SU-DHL-6 (cell line): ENCODE measurements at regions not wholly inside any gene's neighbourhood (a gene's known extent, or its start where the extent isn't known, plus 50 kb on each side); places are given as distances from the start of the nearest gene placed in this dataset.

Experiments used
- H2AFZ ChIP-seq: fragments of 200-600 bp; sonication (generic); 2 replicates; pipeline ENCODE4 v1.6.1; 2014; ENCODE audit warnings: low read depth, mild to moderate bottlenecking, moderate library complexity, mixed read lengths, antibody characterized with exemption, low read length; ENCODE audit not compliant: severe bottlenecking
- H3F3A ChIP-seq: fragments of 200-600 bp; shearing (Covaris generic); 2 replicates; pipeline ENCODE4 v1.6.0; 2016; ENCODE audit warnings: antibody characterized with exemption, mild to moderate bottlenecking; ENCODE audit not compliant: insufficient read depth
- H3K27ac ChIP-seq: fragments of 200-600 bp; sonication (generic); 2 replicates; pipeline ENCODE4 v1.5.1; 2016; ENCODE audit warnings: low read depth, mild to moderate bottlenecking, low read length, moderate library complexity, mixed read lengths
- H3K27me3 ChIP-seq: fragments of 200-600 bp; sonication (generic), shearing (Covaris generic); 2 replicates; pipeline ENCODE4 v1.6.0; 2014; ENCODE audit warnings: mild to moderate bottlenecking, low read length
- H3K36me3 ChIP-seq: fragments of 200-600 bp; sonication (generic); 2 replicates; pipeline ENCODE4 v1.6.1; 2014; ENCODE audit warnings: mild to moderate bottlenecking, low read length, mixed read lengths
- H3K4me2 ChIP-seq: fragments of 300-600, 200-600 bp; shearing (Covaris generic), sonication (generic); 2 replicates; pipeline ENCODE4 v1.6.0; 2014; ENCODE audit warnings: low read length, low read depth, mild to moderate bottlenecking; ENCODE audit not compliant: poor library complexity, severe bottlenecking
- H3K4me3 ChIP-seq: fragments of 200-600 bp; sonication (generic); 2 replicates; pipeline ENCODE4 v1.5.1; 2014; ENCODE audit warnings: antibody characterized with exemption, low read length, mild to moderate bottlenecking, mixed read lengths; ENCODE audit not compliant: insufficient read depth, poor library complexity, severe bottlenecking
- H3K79me2 ChIP-seq: fragments of 200-600 bp; sonication (generic); 2 replicates; pipeline ENCODE4 v1.6.1; 2014; ENCODE audit warnings: mild to moderate bottlenecking, low read length, moderate library complexity; ENCODE audit not compliant: insufficient read depth
- H3K9ac ChIP-seq: fragments of 200-600 bp; sonication (generic); 2 replicates; pipeline ENCODE4 v1.7.0; 2014; ENCODE audit warnings: mild to moderate bottlenecking, low read length
- H3K9me2 ChIP-seq: fragments of 200-600 bp; sonication (generic); replicated peaks from 2 replicates; pipeline ENCODE4 v1.6.1; 2014; ENCODE audit warnings: low read length; ENCODE audit not compliant: insufficient read depth
- H3K9me3 ChIP-seq: fragments of 200-600 bp; sonication (generic); 2 replicates; pipeline ENCODE4 v1.6.1; 2014; ENCODE audit warnings: low read length, mixed read lengths; ENCODE audit not compliant: insufficient read depth
- H4K20me1 ChIP-seq: fragments of 200-600 bp; sonication (generic); 2 replicates; pipeline ENCODE4 v1.6.1; 2014; ENCODE audit warnings: low read depth, mild to moderate bottlenecking, antibody characterized with exemption, low read length, moderate library complexity, mixed read lengths
- CTCF ChIP-seq: fragments of 200-600 bp; sonication (generic); IDR thresholded peaks from one replicate; pipeline ENCODE4 v1.5.1; 2017; ENCODE audit warnings: antibody characterized with exemption, mild to moderate bottlenecking, low read length, moderate library complexity; ENCODE audit not compliant: insufficient read depth, poor library complexity, severe bottlenecking
- EZH2phosphoT487 ChIP-seq: fragments of 200-600 bp; sonication (generic), shearing (Covaris generic); conservative IDR thresholded peaks from 2 replicates; pipeline ENCODE4 v1.6.1; 2018; ENCODE audit warnings: mild to moderate bottlenecking, antibody characterized with exemption, low read length, moderate library complexity, mixed read lengths

- TF ChIP-seq EZH2phosphoT487 (no peak), CTCF (no peak)
- Histone ChIP-seq H3K27ac (no peak overlapping the region), H3K4me3 (no peak overlapping the region), H3K9ac (no peak overlapping the region), H3K9me3 (no peaks in the 10 kb centered on the region), H3K36me3 (no peaks in the 10 kb centered on the region), H3K4me2 (no peak overlapping the region), H2AFZ (no peak overlapping the region), H3K9me2 (no peaks in the 10 kb centered on the region), H3K79me2 (no peaks in the 10 kb centered on the region), H3K27me3 (no peaks in the 10 kb centered on the region), H3F3A (no peaks in the 10 kb centered on the region), H4K20me1 (no peaks in the 10 kb centered on the region)
These were observed 214.9 kb upstream of the ZMIZ1 start for GRCh38 chr10:78853864-78854263.

GRCh38 chr10:78856421-78856820 lies 212.3 kb upstream of the ZMIZ1 start:
- H3K79me2 ChIP-seq: no peaks in the 10 kb centered on the region
- H3K9me3 ChIP-seq: no peaks in the 10 kb centered on the region
- H2AFZ ChIP-seq: no peak overlapping the region
- H3K9me2 ChIP-seq: no peaks in the 10 kb centered on the region
- no peaks in the 10 kb centered on the region for H4K20me1 ChIP-seq
- TF ChIP-seq CTCF: no peak
- TF ChIP-seq EZH2phosphoT487: no peak
- no peaks in the 10 kb centered on the region for H3K36me3 ChIP-seq
- no peak overlapping the region for H3K27ac ChIP-seq
- H3K4me3 ChIP-seq: no peak overlapping the region
- H3K4me2 ChIP-seq: no peak overlapping the region
- no peaks in the 10 kb centered on the region for H3K27me3 ChIP-seq
- no peak overlapping the region for H3K9ac ChIP-seq
- no peaks in the 10 kb centered on the region for H3F3A ChIP-seq

GRCh38 chr10:78857193-78857592 lies 211.6 kb upstream of the ZMIZ1 start:
- no peaks in the 10 kb centered on the region for H3K36me3 ChIP-seq
- H3K4me3 ChIP-seq: no peak overlapping the region
- no peaks in the 10 kb centered on the region for H3F3A ChIP-seq
- no peaks in the 10 kb centered on the region for H3K9me3 ChIP-seq
- no peak for TF ChIP-seq EZH2phosphoT487
- no peak for TF ChIP-seq CTCF
- H3K27me3 ChIP-seq: no peaks in the 10 kb centered on the region
- no peaks in the 10 kb centered on the region for H4K20me1 ChIP-seq
- H3K27ac ChIP-seq: no peak overlapping the region
- no peaks in the 10 kb centered on the region for H3K79me2 ChIP-seq
- H2AFZ ChIP-seq: no peak overlapping the region
- no peak overlapping the region for H3K9ac ChIP-seq
- H3K4me2 ChIP-seq: no peak overlapping the region
- no peaks in the 10 kb centered on the region for H3K9me2 ChIP-seq

GRCh38 chr10:78859266-78859665 lies 209.5 kb upstream of the ZMIZ1 start:
- H2AFZ ChIP-seq: no peak overlapping the region
- H3K9ac ChIP-seq: no peak overlapping the region
- no peak overlapping the region for H3K4me3 ChIP-seq
- H3K9me3 ChIP-seq: no peaks in the 10 kb centered on the region
- no peaks in the 10 kb centered on the region for H3F3A ChIP-seq
- H3K9me2 ChIP-seq: no peaks in the 10 kb centered on the region
- no peaks in the 10 kb centered on the region for H3K36me3 ChIP-seq
- H3K27ac ChIP-seq: no peak overlapping the region
- H3K4me2 ChIP-seq: no peak overlapping the region
- no peaks in the 10 kb centered on the region for H4K20me1 ChIP-seq
- H3K27me3 ChIP-seq: no peaks in the 10 kb centered on the region
- TF ChIP-seq CTCF (no peak), EZH2phosphoT487 (no peak)
- H3K79me2 ChIP-seq: no peaks in the 10 kb centered on the region
